ENCODE measurements at regions not wholly inside any gene's neighbourhood (a gene's known extent, or its start where the extent isn't known, plus 50 kb on each side); places are given as distances from the start of the nearest gene placed in this dataset.

GRCh38 chr4:41465146-41465761, 72.7 kb upstream of the LIMCH1 start:
- peak overlapping the region; percentile 64 for H3K27ac ChIP-seq
- TF ChIP-seq ZFX (IDR thresholded peaks at IDR 0.05) (no peak), CTCF (conservative IDR thresholded peaks at IDR 0.05) (no peak)

GRCh38 chr4:41466249-41466648, 71.7 kb upstream of the LIMCH1 start:
- H3K27ac ChIP-seq = peak overlapping the region; percentile 64; the same call in 1 of the 2 replicates
- TF ChIP-seq ZFX (IDR thresholded peaks at IDR 0.05) (no peak), CTCF (conservative IDR thresholded peaks at IDR 0.05) (no peak)

- TF ChIP-seq CTCF (conservative IDR thresholded peaks at IDR 0.05) (no peak), ZFX (IDR thresholded peaks at IDR 0.05) (no peak)
- H3K27ac ChIP-seq = peak overlapping the region; percentile 22; the same call in 1 of the 2 replicates
Observed at GRCh38 chr4:41468122-41468521, 69.8 kb upstream of the LIMCH1 start.

- peak overlapping the region; percentile 92 for H3K27ac ChIP-seq
- no peak for TF ChIP-seq CTCF (conservative IDR thresholded peaks at IDR 0.05)
- TF ChIP-seq ZFX (IDR thresholded peaks at IDR 0.05) = no peak
Observed at GRCh38 chr4:41471126-41472071, 66.6 kb upstream of the LIMCH1 start.

- H3K27ac ChIP-seq = peak overlapping the region; percentile 92
- TF ChIP-seq CTCF (conservative IDR thresholded peaks at IDR 0.05) = no peak
Observed at GRCh38 chr4:41472081-41472480, 65.9 kb upstream of the LIMCH1 start.

GRCh38 chr4:41473176-41473575, 64.8 kb upstream of the LIMCH1 start:
- peak overlapping the region; percentile 92; the same call in 1 of the 2 replicates for H3K27ac ChIP-seq
- TF ChIP-seq CTCF (conservative IDR thresholded peaks at IDR 0.05) = no peak
- no peak for TF ChIP-seq ZFX (IDR thresholded peaks at IDR 0.05)

GRCh38 chr4:41475402-41475801, 62.6 kb upstream of the LIMCH1 start:
- no peak for TF ChIP-seq ZFX (IDR thresholded peaks at IDR 0.05)
- TF ChIP-seq CTCF (conservative IDR thresholded peaks at IDR 0.05) = no peak
- peak overlapping the region; percentile 76 for H3K27ac ChIP-seq

Measured in C4-2B (cell line).